Limb (tissue), 2 donors: ENCODE measurements at regions not wholly inside any gene's neighbourhood (a gene's known extent, or its start where the extent isn't known, plus 50 kb on each side); places are given as distances from the start of the nearest gene placed in this dataset.
"Not testable (repeated sequence)": the region's sequence is repeated elsewhere in the genome, so short reads cannot be mapped to it uniquely, and the experiment has no call there.

Experiments used
- DNase-seq, 2 donors: peaks; one replicate each; pipeline ENCODE4 v3.0.0-alpha.2; 2016; ENCODE audit errors: extremely low spot score in 2 of 2

DNA sequence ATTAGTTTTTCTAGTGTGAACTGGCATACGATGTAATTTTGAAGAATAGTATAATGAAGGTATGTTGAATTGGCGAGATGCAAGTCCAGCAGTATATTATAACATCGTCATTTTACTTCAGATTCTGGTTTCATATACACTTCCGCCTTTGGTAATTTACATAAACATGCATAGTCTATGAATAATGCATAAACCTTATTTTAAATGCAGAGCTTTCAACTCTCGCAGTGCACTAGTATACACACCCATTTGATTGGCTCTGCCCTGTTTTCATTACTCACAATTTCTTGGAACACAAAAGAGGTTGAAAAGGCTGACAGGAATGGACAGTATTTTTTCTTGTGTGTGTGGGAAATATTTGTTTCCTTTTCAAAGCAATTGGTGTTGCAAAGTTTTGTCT, 128.9 kb upstream of the CCNH start:
- DNase-seq: no peak

DNA sequence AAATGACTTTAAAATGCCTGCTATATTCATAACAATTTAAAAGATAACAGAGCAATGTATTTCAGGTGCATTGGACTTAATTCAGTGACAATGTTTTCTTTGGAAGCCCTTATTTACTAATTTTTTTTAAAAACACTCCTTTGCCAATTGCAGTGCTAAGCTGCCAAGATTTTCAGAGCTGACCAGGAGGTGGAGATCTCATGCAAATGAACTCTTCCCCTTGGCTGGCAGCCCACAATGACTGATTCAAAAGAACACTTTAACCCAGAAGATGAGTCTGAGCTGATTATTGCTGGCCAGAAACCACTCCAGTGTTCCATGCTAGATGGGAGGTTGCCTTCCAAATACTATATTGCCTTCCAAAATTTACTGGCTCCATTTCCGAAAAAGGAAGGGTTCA, 128.3 kb upstream of the CCNH start:
- peak; percentile 61 for DNase-seq

DNA sequence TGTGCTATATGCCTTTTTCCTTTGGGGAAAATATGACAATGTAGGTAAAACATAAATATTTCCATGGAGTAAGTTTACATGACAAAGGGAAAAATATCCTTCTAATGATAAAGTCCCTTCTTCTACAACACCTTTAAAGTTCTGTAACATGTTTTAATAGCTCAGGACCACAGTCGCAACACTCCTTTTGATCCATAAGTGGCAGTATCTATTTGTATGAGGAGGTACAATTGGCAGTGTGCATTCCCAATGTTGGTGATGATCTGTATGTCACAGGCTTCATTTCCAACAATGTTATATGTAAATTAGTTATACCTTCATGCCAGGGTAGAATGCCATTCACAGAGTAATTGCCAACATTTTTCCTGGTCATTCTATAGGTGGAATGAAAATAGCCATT, 127.1 kb upstream of the CCNH start:
- no peak for DNase-seq

DNA sequence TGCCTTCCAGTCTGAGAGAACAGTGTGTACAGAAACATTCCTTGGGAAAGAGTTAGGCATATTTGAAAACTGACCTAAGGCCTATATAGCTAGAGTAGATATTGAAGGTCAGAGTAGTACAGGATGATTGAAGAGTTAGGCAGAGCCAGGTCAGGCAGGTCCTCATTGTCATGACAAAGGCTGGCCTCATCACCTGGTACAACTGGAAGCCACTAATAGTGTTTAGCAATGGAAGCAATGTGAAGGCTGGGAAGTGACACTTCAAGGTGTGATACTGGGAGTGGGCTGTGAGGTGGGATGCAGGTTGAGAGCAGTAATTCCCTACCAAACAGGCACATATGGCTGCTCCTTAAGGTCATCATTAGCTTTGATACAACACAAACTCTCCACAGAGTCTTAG, 123.6 kb upstream of the CCNH start:
- DNase-seq: no peak

DNA sequence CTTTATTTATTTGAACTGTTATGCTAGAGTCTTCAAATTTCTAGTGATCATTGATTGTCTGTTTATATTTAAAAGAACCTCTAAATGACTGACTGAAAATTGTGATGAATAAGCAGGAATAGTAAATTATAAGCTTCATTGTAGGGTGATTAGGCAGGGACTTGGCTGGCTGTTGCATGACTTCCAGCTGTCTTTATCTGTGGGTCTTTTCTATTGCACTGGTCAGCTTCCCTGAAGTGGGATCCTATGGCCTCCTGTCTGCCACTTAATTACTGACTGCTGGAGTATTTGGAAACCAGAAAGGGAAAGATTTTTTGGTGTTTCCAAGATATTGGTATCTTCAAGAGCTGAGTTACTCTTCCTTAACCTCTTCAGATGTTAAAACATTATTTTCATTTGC, 123.0 kb upstream of the CCNH start:
- DNase-seq: no peak

DNA sequence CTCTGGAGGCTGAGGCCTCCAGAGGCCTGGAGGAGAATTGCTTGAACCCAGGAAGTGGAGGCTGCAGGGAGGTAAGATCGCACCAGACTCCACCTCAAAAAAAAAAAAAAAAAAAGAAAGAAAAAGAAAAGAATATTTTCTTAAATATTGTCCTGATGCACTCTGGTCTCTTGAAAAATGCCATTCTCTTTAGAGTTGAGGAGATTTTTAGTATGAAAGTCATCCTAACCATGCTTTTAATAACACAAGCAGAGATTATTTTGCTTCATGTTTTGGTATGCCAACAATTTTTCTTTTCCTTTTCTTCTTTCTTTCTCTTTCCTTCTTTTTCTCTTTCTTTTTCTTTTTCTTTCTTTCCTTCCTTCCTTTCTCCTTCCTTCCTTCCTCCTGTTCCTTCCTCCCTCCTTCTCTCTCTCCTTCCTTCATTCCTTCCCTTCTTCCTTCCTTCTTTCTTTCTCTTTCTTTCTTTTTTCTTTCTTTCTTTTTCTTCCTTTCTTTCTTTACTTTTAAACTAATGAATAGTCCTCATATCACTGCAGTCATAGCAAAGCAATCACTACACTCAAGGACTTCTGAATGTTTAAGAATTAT, 116.9 kb upstream of the CCNH start:
- no peak for DNase-seq

DNA sequence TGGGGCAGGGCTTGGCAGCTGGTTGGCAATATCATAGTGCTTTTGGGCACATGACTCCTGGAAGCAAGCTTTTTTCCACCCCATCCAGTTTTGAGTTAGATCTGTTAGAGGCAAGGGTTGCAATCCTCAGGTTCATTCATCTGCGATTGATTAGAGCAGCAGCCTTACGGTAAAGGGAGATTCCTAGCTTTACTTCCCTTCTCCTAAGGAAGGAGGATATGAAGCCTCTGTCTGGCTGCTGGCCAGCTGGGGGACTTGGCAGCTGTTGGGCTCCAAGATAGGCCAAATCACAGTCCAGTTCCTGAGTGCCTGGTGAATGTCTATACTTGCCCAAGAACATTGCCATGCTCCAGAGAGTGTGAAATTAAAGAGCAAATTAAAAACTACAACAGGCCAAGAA, 113.4 kb upstream of the CCNH start:
- DNase-seq: no peak

DNA sequence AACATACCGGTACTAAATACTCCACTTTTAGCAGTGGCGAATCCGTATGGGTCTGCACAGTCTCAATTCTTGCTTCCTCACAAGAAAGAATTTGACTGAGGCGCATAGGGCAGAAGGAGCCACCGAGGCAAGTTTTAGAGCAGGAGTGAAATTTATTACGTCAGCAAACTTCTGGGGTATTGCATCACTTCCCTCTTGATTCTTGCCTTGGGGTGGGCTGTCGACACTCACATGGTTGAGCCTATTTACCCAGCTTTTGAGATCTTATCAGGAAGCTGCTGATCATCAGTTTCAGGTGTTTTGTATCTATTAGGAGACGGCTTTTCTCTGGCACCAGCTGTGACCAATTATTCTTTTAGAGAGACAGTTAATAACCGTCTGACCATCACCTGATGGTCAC, 111.5 kb upstream of the CCNH start:
- DNase-seq: no peak

DNA sequence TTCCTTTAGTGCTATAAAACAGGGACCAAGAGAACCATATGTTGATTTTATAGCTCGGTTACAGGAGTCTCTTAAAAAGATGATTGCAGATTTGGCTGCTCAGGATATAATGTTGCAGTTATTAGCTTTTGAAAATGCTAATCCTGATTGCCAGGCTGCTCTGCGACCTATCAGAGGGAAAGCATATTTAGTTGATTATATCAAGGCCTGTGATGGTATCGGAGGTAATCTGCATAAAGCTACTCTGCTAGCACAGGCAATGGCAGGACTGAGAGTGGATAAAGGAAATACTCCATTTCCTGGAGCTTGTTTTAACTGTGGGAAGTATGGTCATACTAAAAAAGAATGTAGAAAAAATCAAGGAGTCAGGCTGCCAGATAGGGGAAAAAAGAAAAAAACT, 99.0 kb upstream of the CCNH start:
- not testable (repeated sequence) for DNase-seq

DNA sequence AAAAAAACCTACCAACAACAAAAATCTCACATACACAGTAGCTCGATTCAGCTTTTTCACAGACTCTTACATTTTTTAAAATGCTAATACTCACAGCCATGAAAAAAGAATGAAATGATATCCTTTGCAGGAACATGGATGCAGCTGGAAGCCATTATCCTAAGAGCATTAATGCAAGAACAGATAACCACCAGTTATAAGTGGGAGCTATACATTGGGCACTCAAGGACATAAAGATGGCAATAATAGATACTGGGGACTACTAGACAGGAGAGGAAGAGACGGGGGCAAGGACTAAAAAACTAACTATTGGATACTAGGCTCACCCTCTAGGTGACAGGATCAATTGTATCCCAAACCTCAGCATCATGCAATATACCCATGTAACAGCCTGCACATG, 90.3 kb upstream of the CCNH start:
- DNase-seq: no peak

DNA sequence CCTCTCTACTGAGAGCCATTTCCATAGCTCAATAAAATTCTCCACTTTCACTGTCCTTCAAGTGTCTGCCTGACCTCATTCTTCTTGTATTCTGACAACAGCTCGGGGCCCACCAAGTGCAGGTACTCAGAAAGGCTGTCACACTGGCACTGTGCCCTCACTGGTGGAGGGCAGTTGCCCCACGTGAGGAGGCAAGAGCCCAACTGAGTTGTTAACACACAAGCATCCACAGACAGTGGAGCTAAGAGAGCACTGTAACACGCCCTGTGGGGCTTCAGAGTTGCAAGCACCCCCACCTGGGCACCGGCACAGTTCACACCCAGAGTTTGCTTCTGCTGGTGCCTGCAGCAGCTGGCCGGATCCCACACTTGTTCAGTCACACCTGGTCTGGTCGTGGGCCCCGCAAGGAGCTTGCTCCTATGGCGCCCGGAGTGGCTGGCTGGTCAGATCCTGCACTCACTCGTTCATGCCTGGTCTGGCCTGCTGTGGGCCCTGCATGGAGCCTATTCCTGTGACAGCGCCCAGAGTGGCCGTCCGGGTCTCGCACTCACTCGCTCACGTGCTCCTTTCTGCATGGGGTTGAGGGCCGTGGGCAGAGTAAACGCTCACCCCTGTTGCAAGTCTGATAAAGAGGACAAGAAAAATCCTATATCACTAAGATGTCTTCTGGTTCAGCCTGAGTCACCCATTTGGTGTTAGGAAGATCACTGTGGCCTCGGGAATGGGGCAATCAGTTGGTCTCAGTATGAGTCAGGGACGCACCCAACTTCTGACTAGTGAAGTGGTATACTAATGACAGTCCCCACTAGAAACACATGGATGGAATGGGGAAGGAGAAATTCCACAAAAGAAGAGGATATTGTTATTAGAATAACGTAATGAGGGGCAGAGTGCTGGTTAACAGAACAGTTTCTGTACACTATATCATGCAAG, 87.0 kb upstream of the CCNH start:
- no peak for DNase-seq
